B cell (primary cell): ENCODE measurements at regions not wholly inside any gene's neighbourhood (a gene's known extent, or its start where the extent isn't known, plus 50 kb on each side); places are given as distances from the start of the nearest gene placed in this dataset.

Experiments
- ATAC-seq: fragments of 200-7000 bp; cut with Tn5 transposase; one replicate; pipeline ENCODE4 v1.10.0; 2021; ENCODE audit warnings: low read depth, mild to moderate bottlenecking, moderate number of reproducible peaks, moderate library complexity
- CTCF ChIA-PET: fragments of 350-600 bp; sonication (Branson Sonifier 250); formaldehyde crosslinking; loops from one replicate; lab custom pipeline; 2021; ENCODE audit warnings: antibody characterized with exemption, inconsistent platforms; lab: Charles Lee
- POLR2A ChIA-PET: fragments of 350-600 bp; sonication (Branson Sonifier 250); formaldehyde crosslinking; loops from one replicate; lab custom pipeline; 2021; ENCODE audit warnings: antibody characterized with exemption; lab: Charles Lee
- DNase-seq: peaks from one replicate; pipeline ENCODE4 v3.0.0; 2013
- H2AFZ ChIP-seq: 2 replicates; pipeline ENCODE4 v1.6.1; 2012; ENCODE audit warnings: mild to moderate bottlenecking, low read depth, low read length; ENCODE audit not compliant: insufficient read depth, poor library complexity, severe bottlenecking
- H3K27ac ChIP-seq, 2 donors: 1 replicate in 1 of 2; 2 replicates in 1 of 2; pipeline ENCODE4 v1.5.1; 2012 to 2013; ENCODE audit warnings: low read length in 2 of 2, mild to moderate bottlenecking in 2 of 2, moderate library complexity in 1 of 2
- H3K27me3 ChIP-seq, 4 experiments: fragments of 200-600 bp in 1 of 4; sonication (generic) in 1 of 4; replicated peaks in 1 of 4; 1 replicate in 2 of 4; 2 replicates in 2 of 4; pipeline versions ENCODE4 v1.6.1 to v1.7.0; 2013 to 2016; ENCODE audit warnings: low read length in 3 of 4, mild to moderate bottlenecking in 2 of 4, mixed read lengths in 1 of 4, moderate library complexity in 1 of 4; ENCODE audit not compliant: insufficient read depth in 4 of 4, control insufficient read depth in 3 of 4; ENCODE audit errors: control extremely low read depth in 1 of 4
- H3K36me3 ChIP-seq, 2 experiments: replicated peaks in 1 of 2; 1 replicate in 1 of 2; 2 replicates in 1 of 2; pipeline versions ENCODE4 v1.6.1 to v1.7.1; 2013; ENCODE audit warnings: low read length in 1 of 2; ENCODE audit not compliant: insufficient read depth in 2 of 2, control insufficient read depth in 1 of 2; ENCODE audit errors: control extremely low read depth in 1 of 2, extremely low read depth in 1 of 2
- H3K4me1 ChIP-seq, 2 donors: fragments of 200-600 bp in 1 of 2; sonication (generic) in 1 of 2; 1 replicate in 1 of 2; 2 replicates in 1 of 2; pipeline versions ENCODE4 v1.5.1 to v1.6.1; 2013 to 2017; ENCODE audit warnings: low read length in 2 of 2; ENCODE audit not compliant: control insufficient read depth in 2 of 2, insufficient read depth in 2 of 2
- H3K4me2 ChIP-seq: replicated peaks from 2 replicates; pipeline ENCODE3; 2012; ENCODE audit warnings: mild to moderate bottlenecking, low read depth, low read length; ENCODE audit not compliant: poor library complexity, severe bottlenecking
- H3K4me3 ChIP-seq, 5 experiments: fragments of 200-600 bp in 1 of 5; sonication (generic) in 1 of 5; 1 replicate in 3 of 5; 2 replicates in 2 of 5; pipeline versions ENCODE4 v1.5.1 to v1.7.0; 2011 to 2016; ENCODE audit warnings: low read length in 4 of 5, mild to moderate bottlenecking in 4 of 5, low read depth in 2 of 5, control low read depth in 1 of 5, moderate library complexity in 1 of 5; ENCODE audit not compliant: insufficient read depth in 1 of 5; ENCODE audit errors: control extremely low read depth in 1 of 5, extremely low read depth in 1 of 5
- H3K79me2 ChIP-seq: fragments of 200-600 bp; sonication (generic); one replicate; pipeline ENCODE4 v1.6.0; 2016; ENCODE audit warnings: low read length; ENCODE audit not compliant: control insufficient read depth, insufficient read depth
- H3K9ac ChIP-seq: fragments of 200-600 bp; sonication (generic); 2 replicates; pipeline ENCODE4 v1.6.1; 2017; ENCODE audit warnings: mild to moderate bottlenecking, low read length, moderate library complexity
- H3K9me3 ChIP-seq, 3 donors: one replicate each; pipeline versions ENCODE4 v1.6.1 to v1.7.1; 2013; ENCODE audit warnings: low read length in 2 of 3; ENCODE audit not compliant: control insufficient read depth in 2 of 3, insufficient read depth in 1 of 3; ENCODE audit errors: control extremely low read depth in 1 of 3
- H4K20me1 ChIP-seq: 2 replicates; pipeline ENCODE4 v1.6.0; 2012; ENCODE audit warnings: mild to moderate bottlenecking, low read length; ENCODE audit not compliant: insufficient read depth, control insufficient read depth, poor library complexity, severe bottlenecking
- H3K27ac Mint-ChIP-seq: one replicate; pipeline ENCODE4 v1.8.0; 2021; ENCODE audit warnings: mixed read lengths
- H3K27me3 Mint-ChIP-seq: one replicate; pipeline ENCODE4 v1.8.0; 2021; ENCODE audit warnings: mixed read lengths
- H3K4me1 Mint-ChIP-seq: one replicate; pipeline ENCODE4 v1.8.0; 2021; ENCODE audit warnings: mixed read lengths
- H3K4me3 Mint-ChIP-seq: one replicate; pipeline ENCODE4 v1.8.0; 2021; ENCODE audit warnings: mixed read lengths
- H3K9me3 Mint-ChIP-seq: one replicate; pipeline ENCODE4 v1.8.0; 2022; ENCODE audit warnings: mixed read lengths; ENCODE audit not compliant: insufficient read depth
- CTCF ChIP-seq: fragments of 200-600 bp; IDR thresholded peaks from one replicate; pipeline ENCODE4 v1.8.0; 2022; ENCODE audit warnings: antibody characterized with exemption, mild to moderate bottlenecking
- EZH2 ChIP-seq: IDR thresholded peaks from 2 replicates; pipeline ENCODE4 v1.6.1; 2012; ENCODE audit warnings: borderline replicate concordance, low read depth, mild to moderate bottlenecking, moderate library complexity, low read length; ENCODE audit not compliant: insufficient read depth, poor library complexity, severe bottlenecking
- WGBS: methylation state at CpG from one replicate; pipeline ENCODE4 v1.1.5; 2013; ENCODE audit warnings: missing lambda C conversion rate; ENCODE audit not compliant: insufficient coverage; 5-methylcytosine and 5-hydroxymethylcytosine counted together
- intact Hi-C: fragments of 100-400 bp; cut with micrococcal nuclease; formaldehyde crosslinking; loops from one replicate; pipeline ENCODE4 v1.10.0; 2022

GRCh38 chr6:150719831-150720230 is 120.1 kb downstream of the PLEKHG1 start:
- ChIA-PET POLR2A (no interaction called here), CTCF (interaction anchor here (1.1 to 1.8 kb wide), 4 partner anchors 22 to 112 kb away, joined by 3 to 6 read pairs (median 4); no protein-coding TSS in a partner anchor)
- Mint-ChIP-seq H3K4me1 (peaks cover 67% of the 10 kb centered on the region), H3K27ac (no peak overlapping the region), H3K4me3 (no peak overlapping the region), H3K9me3 (no peaks in the 10 kb centered on the region), H3K27me3 (no peaks in the 10 kb centered on the region)
- TF ChIP-seq CTCF (no peak), EZH2 (no peak)
- no peaks in the 10 kb centered on the region for H3K27me3 ChIP-seq
- no peaks in the 10 kb centered on the region for H3K9me3 ChIP-seq
- peak overlapping the region in 1 of 2 donors; percentile 3 for H3K27ac ChIP-seq
- peaks cover 98% of the 10 kb centered on the region for H3K79me2 ChIP-seq
- no peak overlapping the region for H3K9ac ChIP-seq
- DNase-seq (no peak), ATAC-seq (no peak)
- whole genome bisulfite sequencing = no CpG with 5 or more reads among the region's 1 CpG
- H2AFZ ChIP-seq = no peak overlapping the region
- H3K4me3 ChIP-seq = no peak overlapping the region
- peaks cover 40 to 50% of the 10 kb centered on the region in 2 donors for H3K4me1 ChIP-seq
- intact Hi-C loops = loop anchor here (2.0 to 5.0 kb wide), 4 partner anchors 21 to 118 kb away; no protein-coding TSS in a partner anchor
- H3K36me3 ChIP-seq = peaks cover 0 to 6% of the 10 kb centered on the region in 2 experiments
- peaks cover 58% of the 10 kb centered on the region for H4K20me1 ChIP-seq
- H3K4me2 ChIP-seq = no peak overlapping the region

GRCh38 chr6:150720774-150721233 is 121.1 kb downstream of the PLEKHG1 start:
- no peaks in the 10 kb centered on the region for H3K9me3 Mint-ChIP-seq
- Histone ChIP-seq H3K27ac (peak overlapping the region in 1 of 2 donors; percentile 56), H4K20me1 (peaks cover 63% of the 10 kb centered on the region), H2AFZ (no peak overlapping the region), H3K9me3 (no peaks in the 10 kb centered on the region), H3K9ac (peak overlapping the region; percentile 7), H3K4me3 (no peak overlapping the region), H3K27me3 (no peaks in the 10 kb centered on the region), H3K36me3 (peaks cover 0 to 6% of the 10 kb centered on the region in 2 experiments), H3K79me2 (peaks cover 99% of the 10 kb centered on the region), H3K4me2 (peak overlapping the region; percentile 53), H3K4me1 (peaks cover 43 to 53% of the 10 kb centered on the region in 2 donors)
- peak overlapping the region; percentile 54 for H3K27ac Mint-ChIP-seq
- POLR2A ChIA-PET = interaction anchor here (0.6 kb wide), 1 partner anchor 1993 kb away, joined by 3 read pairs; no protein-coding TSS in a partner anchor
- peak overlapping the region; percentile 40 for H3K4me3 Mint-ChIP-seq
- CTCF ChIA-PET = interaction anchor here (0.5 to 1.7 kb wide), 7 partner anchors 14 to 147 kb away, joined by 3 to 5 read pairs (median 4); no protein-coding TSS in a partner anchor
- peak; percentile 77 for DNase-seq
- intact Hi-C loops = loop anchor here (2.0 to 5.0 kb wide), 4 partner anchors 20 to 119 kb away; no protein-coding TSS in a partner anchor
- WGBS = 15% methylated on average over 5 of the region's 5 CpGs
- peak; percentile 93 for ATAC-seq
- H3K27me3 Mint-ChIP-seq = no peaks in the 10 kb centered on the region
- no peak for TF ChIP-seq EZH2
- peak; percentile 52 for TF ChIP-seq CTCF
- H3K4me1 Mint-ChIP-seq = peaks cover 75% of the 10 kb centered on the region
